Neural cell (in vitro differentiated cells): ENCODE measurements at regions not wholly inside any gene's neighbourhood (a gene's known extent, or its start where the extent isn't known, plus 50 kb on each side); places are given as distances from the start of the nearest gene placed in this dataset.

Experiments used
- CTCF ChIP-seq: fragments of 450-650 bp; IDR thresholded peaks from 2 replicates; pipeline ENCODE4 v1.5.1; 2014; ENCODE audit warnings: antibody characterized with exemption, mild to moderate bottlenecking, moderate library complexity; ENCODE audit not compliant: poor library complexity, severe bottlenecking
- EP300 ChIP-seq: fragments of 450-650 bp; conservative IDR thresholded peaks from 2 replicates; pipeline ENCODE4 v1.6.1; 2014; ENCODE audit warnings: antibody characterized with exemption, mild to moderate bottlenecking, moderate library complexity; ENCODE audit not compliant: poor library complexity, severe bottlenecking
- EZH2 ChIP-seq: fragments of 200-600, 300-800 bp; shearing (Covaris generic), sonication (generic); IDR thresholded peaks from 2 replicates; pipeline ENCODE4 v1.6.1; 2014; ENCODE audit warnings: antibody characterized with exemption, low read length, borderline replicate concordance, mild to moderate bottlenecking; ENCODE audit not compliant: insufficient read depth, poor library complexity, severe bottlenecking
- POLR2AphosphoS5 ChIP-seq: IDR thresholded peaks from 2 replicates; pipeline ENCODE4 v1.6.1; 2012
- SMC3 ChIP-seq: fragments of 450-650 bp; conservative IDR thresholded peaks from 2 replicates; pipeline ENCODE4 v1.6.1; 2014; ENCODE audit warnings: antibody characterized with exemption, mild to moderate bottlenecking, moderate library complexity; ENCODE audit not compliant: poor library complexity
- TF ChIP-seq, protein P1 (sequence below): IDR thresholded peaks from 2 replicates; pipeline ENCODE4 v1.6.1; 2012; ENCODE audit warnings: borderline replicate concordance

DNA sequence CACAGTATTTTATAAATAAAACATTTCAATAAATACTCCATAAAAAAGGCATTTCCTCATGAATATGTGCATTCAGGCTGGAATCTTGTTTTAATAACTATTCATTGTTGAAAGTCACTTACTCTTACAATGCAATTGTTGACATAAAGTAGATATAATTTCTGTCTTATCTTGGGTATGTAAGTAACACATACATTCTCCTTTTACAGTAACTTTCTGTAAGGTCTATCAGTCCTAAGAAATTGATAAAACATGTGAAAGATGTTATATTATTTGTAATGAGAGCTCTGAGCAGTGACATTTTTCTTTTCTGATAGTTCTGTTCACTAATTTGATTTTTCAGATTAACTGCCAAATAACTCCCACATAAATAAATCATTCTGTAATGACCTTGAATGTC, 1249.2 kb downstream of the STIM2 start:
- no peak for TF ChIP-seq EZH2
- no peak for TF ChIP-seq POLR2AphosphoS5
- TF ChIP-seq, protein P1, sequence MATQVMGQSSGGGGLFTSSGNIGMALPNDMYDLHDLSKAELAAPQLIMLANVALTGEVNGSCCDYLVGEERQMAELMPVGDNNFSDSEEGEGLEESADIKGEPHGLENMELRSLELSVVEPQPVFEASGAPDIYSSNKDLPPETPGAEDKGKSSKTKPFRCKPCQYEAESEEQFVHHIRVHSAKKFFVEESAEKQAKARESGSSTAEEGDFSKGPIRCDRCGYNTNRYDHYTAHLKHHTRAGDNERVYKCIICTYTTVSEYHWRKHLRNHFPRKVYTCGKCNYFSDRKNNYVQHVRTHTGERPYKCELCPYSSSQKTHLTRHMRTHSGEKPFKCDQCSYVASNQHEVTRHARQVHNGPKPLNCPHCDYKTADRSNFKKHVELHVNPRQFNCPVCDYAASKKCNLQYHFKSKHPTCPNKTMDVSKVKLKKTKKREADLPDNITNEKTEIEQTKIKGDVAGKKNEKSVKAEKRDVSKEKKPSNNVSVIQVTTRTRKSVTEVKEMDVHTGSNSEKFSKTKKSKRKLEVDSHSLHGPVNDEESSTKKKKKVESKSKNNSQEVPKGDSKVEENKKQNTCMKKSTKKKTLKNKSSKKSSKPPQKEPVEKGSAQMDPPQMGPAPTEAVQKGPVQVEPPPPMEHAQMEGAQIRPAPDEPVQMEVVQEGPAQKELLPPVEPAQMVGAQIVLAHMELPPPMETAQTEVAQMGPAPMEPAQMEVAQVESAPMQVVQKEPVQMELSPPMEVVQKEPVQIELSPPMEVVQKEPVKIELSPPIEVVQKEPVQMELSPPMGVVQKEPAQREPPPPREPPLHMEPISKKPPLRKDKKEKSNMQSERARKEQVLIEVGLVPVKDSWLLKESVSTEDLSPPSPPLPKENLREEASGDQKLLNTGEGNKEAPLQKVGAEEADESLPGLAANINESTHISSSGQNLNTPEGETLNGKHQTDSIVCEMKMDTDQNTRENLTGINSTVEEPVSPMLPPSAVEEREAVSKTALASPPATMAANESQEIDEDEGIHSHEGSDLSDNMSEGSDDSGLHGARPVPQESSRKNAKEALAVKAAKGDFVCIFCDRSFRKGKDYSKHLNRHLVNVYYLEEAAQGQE, result no peak
- no peak for TF ChIP-seq CTCF
- TF ChIP-seq EP300, result no peak
- TF ChIP-seq SMC3, result no peak
